ENCODE measurements at regions not wholly inside any gene's neighbourhood (a gene's known extent, or its start where the extent isn't known, plus 50 kb on each side); places are given as distances from the start of the nearest gene placed in this dataset.

DNA sequence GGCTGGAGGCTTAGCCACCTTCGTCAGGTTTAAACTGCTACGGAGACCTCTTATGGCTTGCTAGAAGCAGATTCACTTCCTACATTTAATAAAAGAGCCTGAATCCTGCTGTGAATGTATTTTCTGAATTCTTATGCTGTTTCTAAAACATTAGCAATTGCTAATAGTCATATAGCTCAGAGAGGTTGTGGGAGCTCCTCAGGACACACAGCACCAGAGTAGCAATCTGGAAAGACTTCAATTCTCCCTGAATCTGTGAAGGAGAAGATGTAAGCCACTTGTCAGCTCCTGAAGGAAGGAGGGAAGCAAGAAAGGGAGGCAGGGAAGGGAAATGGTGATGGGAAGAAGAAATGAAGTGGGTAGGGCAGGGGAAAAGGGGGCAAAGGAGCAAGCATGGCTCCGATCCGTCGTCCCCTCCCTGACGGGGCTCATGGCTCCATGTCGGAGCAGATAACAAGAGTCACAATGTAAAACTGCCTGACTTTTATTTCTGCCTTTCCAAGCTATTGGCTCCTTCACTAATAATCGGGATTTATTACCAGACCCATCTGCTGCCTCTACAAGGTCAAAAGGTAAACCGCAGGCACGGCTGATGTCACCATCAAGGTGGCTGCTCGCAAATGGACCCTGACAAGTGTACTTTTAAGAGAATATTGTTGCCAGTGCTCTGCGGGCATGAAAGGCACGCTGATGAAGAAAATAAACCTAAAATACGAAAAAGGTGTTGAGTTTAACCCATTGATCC, 656.0 kb upstream of the SALL3 start:
- Histone ChIP-seq H3K4me1 (ENCODE audit: control insufficient read depth, insufficient read depth, low read length, poor library complexity, severe bottlenecking) (no peaks in the 10 kb centered on the region), H3K4me3 (ENCODE audit: extremely low read depth, insufficient read depth, low read length, poor library complexity, severe bottlenecking) (no peak overlapping the region), H3K9me3 (ENCODE audit: control insufficient read depth, low read length) (no peaks in the 10 kb centered on the region), H3K27ac (ENCODE audit: low read depth, low read length, severe bottlenecking) (no peak overlapping the region), H3K36me3 (ENCODE audit: control insufficient read depth, insufficient read depth, low read length) (no peaks in the 10 kb centered on the region)
- 87 to 89% methylated on average over 12 of the region's 14 CpGs for WGBS, 2 experiments (ENCODE audit: insufficient coverage in 2 of 2)

DNA sequence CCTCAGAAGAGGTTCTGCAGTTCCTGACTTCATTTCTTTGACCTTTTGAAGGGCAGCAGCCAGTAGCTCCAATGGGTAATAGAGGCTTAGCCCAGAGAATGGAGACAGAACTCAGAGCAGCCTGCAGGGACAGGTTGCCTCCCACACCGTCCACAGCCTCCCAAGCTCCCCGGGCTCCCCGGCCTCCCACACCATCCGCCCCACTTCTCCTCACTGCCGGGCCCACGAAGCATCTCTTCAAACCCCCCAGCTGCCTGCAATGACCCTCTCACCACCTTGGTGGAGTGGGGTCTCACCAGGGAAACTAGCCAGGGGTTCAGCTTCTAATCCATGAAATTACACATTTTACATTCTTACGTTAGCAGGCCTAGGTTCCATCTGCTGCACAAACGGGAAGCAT, 652.0 kb upstream of the SALL3 start:
- Histone ChIP-seq H3K9me3 (ENCODE audit: control insufficient read depth, low read length) (no peaks in the 10 kb centered on the region), H3K4me1 (ENCODE audit: control insufficient read depth, insufficient read depth, low read length, poor library complexity, severe bottlenecking) (no peaks in the 10 kb centered on the region), H3K27ac (ENCODE audit: low read depth, low read length, severe bottlenecking) (no peak overlapping the region), H3K36me3 (ENCODE audit: control insufficient read depth, insufficient read depth, low read length) (no peaks in the 10 kb centered on the region), H3K4me3 (ENCODE audit: extremely low read depth, insufficient read depth, low read length, poor library complexity, severe bottlenecking) (no peak overlapping the region)
- 80% methylated on average over 3 of the region's 8 CpGs; no CpG with 5 or more reads in 1 of the 2 experiments for WGBS, 2 experiments (ENCODE audit: insufficient coverage in 2 of 2)

DNA sequence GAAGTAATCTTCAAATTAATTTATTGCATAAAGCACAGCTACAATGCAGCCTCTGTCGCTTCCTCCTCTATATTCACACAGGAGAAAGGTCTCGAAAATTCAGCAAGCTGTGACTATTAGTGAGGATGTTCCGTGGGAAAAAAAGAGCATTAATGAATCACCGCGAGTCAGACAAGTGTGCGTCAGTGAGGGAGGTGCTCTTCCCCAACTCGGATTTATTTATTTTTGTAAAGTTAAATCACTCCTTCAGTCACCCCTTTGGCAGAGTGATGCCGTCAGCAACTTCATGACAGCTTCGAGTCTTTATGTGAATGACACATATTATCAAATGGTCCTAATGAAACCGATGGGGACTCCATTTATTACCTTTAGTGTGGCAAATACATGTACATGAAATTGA, 648.9 kb upstream of the SALL3 start:
- Histone ChIP-seq H3K36me3 (ENCODE audit: control insufficient read depth, insufficient read depth, low read length) (no peaks in the 10 kb centered on the region), H3K4me1 (ENCODE audit: control insufficient read depth, insufficient read depth, low read length, poor library complexity, severe bottlenecking) (no peaks in the 10 kb centered on the region), H3K27ac (ENCODE audit: low read depth, low read length, severe bottlenecking) (no peak overlapping the region), H3K9me3 (ENCODE audit: control insufficient read depth, low read length) (no peaks in the 10 kb centered on the region), H3K4me3 (ENCODE audit: extremely low read depth, insufficient read depth, low read length, poor library complexity, severe bottlenecking) (no peak overlapping the region)
- WGBS, 2 experiments (ENCODE audit: insufficient coverage in 2 of 2), result 92 to 100% methylated on average over 3 to 5 of the region's 10 CpGs

DNA sequence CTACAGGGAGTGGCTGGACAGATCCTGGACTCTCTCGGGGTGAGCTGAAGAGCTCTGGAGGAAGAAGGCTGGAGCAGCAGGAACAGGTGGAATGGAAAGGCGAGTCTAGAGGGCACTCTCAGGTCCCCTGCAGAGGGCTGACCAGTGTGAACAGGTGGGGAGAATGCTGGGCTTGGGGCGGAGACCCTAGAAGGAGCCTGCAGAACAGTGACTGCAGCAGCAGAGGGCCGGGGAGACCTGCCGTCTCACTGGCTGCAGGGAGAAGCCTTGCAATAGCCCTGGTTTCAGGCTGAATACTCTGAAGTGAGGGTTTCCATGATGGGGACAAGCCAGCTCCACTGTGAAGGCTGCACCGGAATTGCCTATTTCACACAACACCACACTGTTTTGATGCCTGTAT, 626.7 kb upstream of the SALL3 start:
- no peak overlapping the region for H3K27ac ChIP-seq (ENCODE audit: low read depth, low read length, severe bottlenecking)
- WGBS, 2 experiments (ENCODE audit: insufficient coverage in 2 of 2), result 59 to 69% methylated on average over 5 of the region's 6 CpGs
- no peaks in the 10 kb centered on the region for H3K36me3 ChIP-seq (ENCODE audit: control insufficient read depth, insufficient read depth, low read length)
- no peaks in the 10 kb centered on the region for H3K9me3 ChIP-seq (ENCODE audit: control insufficient read depth, low read length)
- no peak overlapping the region for H3K4me3 ChIP-seq (ENCODE audit: extremely low read depth, insufficient read depth, low read length, poor library complexity, severe bottlenecking)
- no peaks in the 10 kb centered on the region for H3K4me1 ChIP-seq (ENCODE audit: control insufficient read depth, insufficient read depth, low read length, poor library complexity, severe bottlenecking)

DNA sequence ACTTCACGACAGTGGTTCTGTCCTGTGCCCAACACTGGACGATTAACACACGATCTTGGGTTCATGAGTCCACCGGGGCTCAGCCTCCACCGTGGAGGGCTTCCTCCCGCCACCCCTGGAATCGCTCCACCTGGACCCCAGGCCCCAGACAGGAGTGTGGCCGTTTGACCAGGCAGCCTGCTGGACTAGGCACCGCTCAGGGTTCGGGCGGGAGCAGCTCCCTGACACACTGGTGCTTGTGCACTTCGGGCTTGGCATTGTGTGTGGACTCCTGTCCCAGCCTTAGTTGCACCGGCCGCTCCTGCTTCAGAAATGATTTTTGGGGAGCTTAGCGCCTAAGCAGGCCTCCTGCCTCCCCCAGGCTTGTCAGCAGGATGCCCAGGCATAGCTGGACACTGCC, 617.4 kb upstream of the SALL3 start:
- Histone ChIP-seq H3K4me1 (ENCODE audit: control insufficient read depth, insufficient read depth, low read length, poor library complexity, severe bottlenecking) (no peaks in the 10 kb centered on the region), H3K36me3 (ENCODE audit: control insufficient read depth, insufficient read depth, low read length) (no peaks in the 10 kb centered on the region), H3K4me3 (ENCODE audit: extremely low read depth, insufficient read depth, low read length, poor library complexity, severe bottlenecking) (no peak overlapping the region), H3K9me3 (ENCODE audit: control insufficient read depth, low read length) (no peaks in the 10 kb centered on the region), H3K27ac (ENCODE audit: low read depth, low read length, severe bottlenecking) (no peak overlapping the region)
- WGBS, 2 experiments (ENCODE audit: insufficient coverage in 2 of 2), result 89 to 93% methylated on average over 15 of the region's 15 CpGs

DNA sequence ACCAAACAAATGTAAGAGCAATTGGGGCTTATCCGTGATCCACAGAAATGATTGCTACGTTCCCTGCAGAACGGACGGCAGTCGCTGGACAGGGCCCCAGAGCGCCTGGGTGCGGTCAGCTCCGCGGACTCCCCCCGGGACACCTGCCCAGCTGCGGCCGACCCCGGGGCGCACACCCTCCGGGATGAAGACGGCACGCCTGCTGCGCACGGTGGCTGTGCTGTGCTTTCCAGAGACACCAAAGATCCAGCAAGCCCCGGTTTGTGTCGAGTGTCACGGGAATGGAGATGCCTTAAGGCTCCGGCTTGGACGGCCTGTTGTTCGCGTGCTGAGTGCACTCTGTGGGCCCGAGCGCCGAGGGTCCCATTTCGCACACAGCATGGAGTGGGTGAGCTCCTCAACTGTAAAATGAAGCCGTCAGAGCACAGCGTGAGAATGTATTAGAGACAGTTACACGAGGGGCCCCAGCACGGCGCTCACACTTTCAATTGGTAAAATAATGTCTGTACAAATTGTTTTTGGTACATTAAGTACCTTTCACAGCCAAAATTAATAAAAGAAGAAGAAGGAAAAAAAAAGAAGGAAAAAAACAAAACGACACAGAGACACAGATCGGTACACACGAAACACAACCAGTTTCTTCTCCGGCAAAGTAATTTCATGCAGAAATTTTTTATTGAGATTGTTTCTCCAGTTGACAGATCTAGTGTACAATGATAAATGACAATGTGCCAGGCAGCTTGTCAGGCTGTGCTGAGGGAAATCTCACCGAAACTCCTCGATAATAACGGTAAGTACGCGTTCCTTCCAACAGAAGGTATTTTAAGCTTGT, 615.8 kb upstream of the SALL3 start:
- Histone ChIP-seq H3K4me1 (ENCODE audit: control insufficient read depth, insufficient read depth, low read length, poor library complexity, severe bottlenecking) (no peaks in the 10 kb centered on the region), H3K9me3 (ENCODE audit: control insufficient read depth, low read length) (no peaks in the 10 kb centered on the region), H3K36me3 (ENCODE audit: control insufficient read depth, insufficient read depth, low read length) (no peaks in the 10 kb centered on the region), H3K4me3 (ENCODE audit: extremely low read depth, insufficient read depth, low read length, poor library complexity, severe bottlenecking) (no peak overlapping the region), H3K27ac (ENCODE audit: low read depth, low read length, severe bottlenecking) (no peak overlapping the region)
- 92 to 95% methylated on average over 29 to 39 of the region's 44 CpGs for WGBS, 2 experiments (ENCODE audit: insufficient coverage in 2 of 2)

DNA sequence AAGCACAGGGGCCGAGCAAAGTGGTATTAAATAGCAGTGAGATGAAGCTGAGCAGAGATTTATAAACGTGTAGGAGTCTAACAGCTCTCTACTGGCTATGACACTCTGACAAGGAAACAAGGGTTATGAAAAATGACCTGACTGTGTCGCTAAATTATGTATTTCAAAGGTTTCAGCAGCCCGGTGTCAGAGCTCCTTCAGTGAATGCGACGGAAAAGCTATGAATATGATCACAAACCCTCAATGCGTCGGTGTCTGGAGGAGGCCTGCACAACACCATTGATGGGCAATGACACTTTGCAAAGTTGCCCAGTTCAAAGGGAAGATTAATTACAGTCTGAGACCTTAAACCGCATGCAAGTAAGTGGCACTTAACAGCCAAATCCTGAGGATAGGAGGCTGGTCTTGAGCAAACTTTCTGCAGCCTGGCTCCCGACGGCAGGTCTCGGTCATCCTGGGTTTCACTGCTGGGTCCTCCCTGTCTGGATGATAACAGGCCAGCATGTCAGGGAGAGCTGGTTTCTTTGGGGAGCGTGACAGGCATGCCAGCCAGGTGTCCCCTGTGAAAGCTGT, 615.1 kb upstream of the SALL3 start:
- WGBS, 2 experiments (ENCODE audit: insufficient coverage in 2 of 2), result 80 to 93% methylated on average over 13 of the region's 13 CpGs
- H3K36me3 ChIP-seq (ENCODE audit: control insufficient read depth, insufficient read depth, low read length), result no peaks in the 10 kb centered on the region
- no peaks in the 10 kb centered on the region for H3K4me1 ChIP-seq (ENCODE audit: control insufficient read depth, insufficient read depth, low read length, poor library complexity, severe bottlenecking)
- no peak overlapping the region for H3K4me3 ChIP-seq (ENCODE audit: extremely low read depth, insufficient read depth, low read length, poor library complexity, severe bottlenecking)
- H3K27ac ChIP-seq (ENCODE audit: low read depth, low read length, severe bottlenecking), result no peak overlapping the region
- H3K9me3 ChIP-seq (ENCODE audit: control insufficient read depth, low read length), result no peaks in the 10 kb centered on the region

DNA sequence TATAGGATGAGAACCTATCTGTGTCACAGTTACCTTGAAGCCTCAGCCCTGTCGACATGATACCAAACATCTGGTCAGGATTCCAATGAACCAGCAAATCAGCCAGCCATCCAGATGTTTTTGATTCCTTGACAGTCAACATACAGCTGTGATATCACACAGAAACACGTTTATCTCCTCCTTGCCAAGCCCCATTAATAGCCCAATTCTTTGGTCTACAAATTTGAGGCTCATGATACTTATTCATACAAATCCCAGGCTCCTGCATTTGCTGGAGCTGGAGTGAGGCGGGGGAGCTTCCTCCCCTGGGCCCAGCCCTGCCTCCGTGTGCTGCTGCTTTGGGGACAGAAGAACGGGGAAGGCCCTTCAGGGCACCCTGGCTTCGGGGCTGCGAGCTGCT, 611.6 kb upstream of the SALL3 start:
- Histone ChIP-seq H3K4me3 (ENCODE audit: extremely low read depth, insufficient read depth, low read length, poor library complexity, severe bottlenecking) (no peak overlapping the region), H3K36me3 (ENCODE audit: control insufficient read depth, insufficient read depth, low read length) (no peaks in the 10 kb centered on the region), H3K9me3 (ENCODE audit: control insufficient read depth, low read length) (no peaks in the 10 kb centered on the region), H3K4me1 (ENCODE audit: control insufficient read depth, insufficient read depth, low read length, poor library complexity, severe bottlenecking) (no peaks in the 10 kb centered on the region), H3K27ac (ENCODE audit: low read depth, low read length, severe bottlenecking) (no peak overlapping the region)
- 80 to 85% methylated on average over 4 to 6 of the region's 7 CpGs for WGBS, 2 experiments (ENCODE audit: insufficient coverage in 2 of 2)

DNA sequence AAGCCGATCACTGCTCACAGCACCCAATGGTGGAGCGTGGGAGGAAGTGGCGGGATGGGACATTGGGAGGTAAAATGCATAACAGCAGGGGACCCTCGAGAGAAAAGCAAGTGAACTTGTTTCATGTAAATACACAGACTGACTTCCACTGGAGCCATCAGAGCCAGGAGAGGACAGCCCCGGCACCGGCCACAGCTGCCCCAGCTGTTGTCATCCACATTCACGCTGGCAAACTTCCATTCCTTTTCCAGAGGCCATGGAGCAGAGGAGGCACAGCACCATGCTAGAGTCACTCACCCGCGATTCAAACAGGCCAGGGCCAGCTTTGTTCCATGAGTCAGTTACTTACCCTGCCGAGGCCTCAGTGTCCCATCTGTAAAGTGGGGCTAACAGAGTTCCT, 610.9 kb upstream of the SALL3 start:
- 89 to 91% methylated on average over 6 to 7 of the region's 10 CpGs for WGBS, 2 experiments (ENCODE audit: insufficient coverage in 2 of 2)
- no peaks in the 10 kb centered on the region for H3K9me3 ChIP-seq (ENCODE audit: control insufficient read depth, low read length)
- H3K4me1 ChIP-seq (ENCODE audit: control insufficient read depth, insufficient read depth, low read length, poor library complexity, severe bottlenecking), result no peaks in the 10 kb centered on the region
- H3K27ac ChIP-seq (ENCODE audit: low read depth, low read length, severe bottlenecking), result no peak overlapping the region
- no peak overlapping the region for H3K4me3 ChIP-seq (ENCODE audit: extremely low read depth, insufficient read depth, low read length, poor library complexity, severe bottlenecking)
- no peaks in the 10 kb centered on the region for H3K36me3 ChIP-seq (ENCODE audit: control insufficient read depth, insufficient read depth, low read length)

DNA sequence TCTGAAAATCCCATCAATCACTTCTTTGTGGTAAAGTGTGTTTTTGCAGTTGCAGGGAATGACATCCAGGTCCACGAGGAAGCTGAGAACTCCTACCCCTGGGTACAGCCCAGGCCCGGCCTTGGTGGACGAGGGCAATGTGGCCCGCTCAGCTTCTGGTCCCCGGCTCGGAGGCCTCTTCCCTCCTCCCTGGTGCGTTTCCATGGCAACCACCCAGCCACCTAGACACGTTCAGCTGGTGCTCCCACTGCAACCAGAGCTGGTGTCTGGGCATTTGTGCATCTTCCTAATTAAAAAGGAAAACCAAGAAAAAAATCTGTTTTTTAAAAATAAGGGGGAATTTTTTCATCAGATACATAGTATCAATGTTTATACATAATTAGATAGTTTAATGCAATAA, 603.6 kb upstream of the SALL3 start:
- WGBS, 2 experiments (ENCODE audit: insufficient coverage in 2 of 2), result 69 to 74% methylated on average over 6 to 8 of the region's 8 CpGs

DNA sequence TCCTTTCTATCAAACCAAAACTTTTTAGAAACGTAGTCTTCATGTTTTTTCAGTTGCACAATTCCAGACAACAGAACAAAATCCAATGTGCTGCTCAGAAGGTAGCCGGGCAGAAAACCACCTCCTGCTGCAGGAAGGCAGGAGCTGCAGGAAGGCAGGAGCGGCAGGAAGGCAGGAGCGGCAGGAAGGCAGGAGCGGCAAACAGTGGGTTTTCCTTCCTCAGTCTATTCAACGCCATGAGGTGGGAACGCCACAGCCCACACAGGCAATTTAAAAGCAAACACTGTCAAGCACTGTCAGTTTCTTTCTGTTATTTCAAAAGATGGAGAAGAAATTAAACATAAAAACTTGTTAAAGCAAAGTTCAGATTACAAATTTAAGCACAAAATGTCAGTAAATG, 601.2 kb upstream of the SALL3 start:
- Histone ChIP-seq H3K4me3 (ENCODE audit: extremely low read depth, insufficient read depth, low read length, poor library complexity, severe bottlenecking) (no peak overlapping the region), H3K9me3 (ENCODE audit: control insufficient read depth, low read length) (no peaks in the 10 kb centered on the region), H3K36me3 (ENCODE audit: control insufficient read depth, insufficient read depth, low read length) (no peaks in the 10 kb centered on the region), H3K27ac (ENCODE audit: low read depth, low read length, severe bottlenecking) (no peak overlapping the region), H3K4me1 (ENCODE audit: control insufficient read depth, insufficient read depth, low read length, poor library complexity, severe bottlenecking) (no peaks in the 10 kb centered on the region)
- WGBS, 2 experiments (ENCODE audit: insufficient coverage in 2 of 2), result 32 to 51% methylated on average over 2 to 4 of the region's 7 CpGs

More for the DNA sequence above, 603.6 kb upstream of the SALL3 start:
- Histone ChIP-seq H3K36me3 (ENCODE audit: control insufficient read depth, insufficient read depth, low read length) (no peaks in the 10 kb centered on the region), H3K4me3 (ENCODE audit: extremely low read depth, insufficient read depth, low read length, poor library complexity, severe bottlenecking) (no peak overlapping the region), H3K4me1 (ENCODE audit: control insufficient read depth, insufficient read depth, low read length, poor library complexity, severe bottlenecking) (no peaks in the 10 kb centered on the region), H3K27ac (ENCODE audit: low read depth, low read length, severe bottlenecking) (no peak overlapping the region), H3K9me3 (ENCODE audit: control insufficient read depth, low read length) (no peaks in the 10 kb centered on the region)

Measured in mesodermal cell (in vitro differentiated cells).